NCI-H446 treated with DMSO at 0.1 percent for 48 hours (cell line): ENCODE measurements at regions not wholly inside any gene's neighbourhood (a gene's known extent, or its start where the extent isn't known, plus 50 kb on each side); places are given as distances from the start of the nearest gene placed in this dataset.
"Not testable (repeated sequence)": the region's sequence is repeated elsewhere in the genome, so short reads cannot be mapped to it uniquely, and the experiment has no call there.

Experiments
- DNase-seq: peaks from one replicate; lab custom pipeline; 2025; lab: John Stamatoyannopoulos, UW

- DNase-seq, result no peak
These were observed 543.6 kb upstream of the SOX11 start for GRCh38 chr2:5148392-5149085.

GRCh38 chr2:5150871-5151270 lies 541.3 kb upstream of the SOX11 start:
- no peak for DNase-seq

GRCh38 chr2:5164776-5165525 lies 527.2 kb upstream of the SOX11 start:
- no peak for DNase-seq

- DNase-seq, result no peak
These were observed 519.3 kb upstream of the SOX11 start for GRCh38 chr2:5172923-5173322.

DNA sequence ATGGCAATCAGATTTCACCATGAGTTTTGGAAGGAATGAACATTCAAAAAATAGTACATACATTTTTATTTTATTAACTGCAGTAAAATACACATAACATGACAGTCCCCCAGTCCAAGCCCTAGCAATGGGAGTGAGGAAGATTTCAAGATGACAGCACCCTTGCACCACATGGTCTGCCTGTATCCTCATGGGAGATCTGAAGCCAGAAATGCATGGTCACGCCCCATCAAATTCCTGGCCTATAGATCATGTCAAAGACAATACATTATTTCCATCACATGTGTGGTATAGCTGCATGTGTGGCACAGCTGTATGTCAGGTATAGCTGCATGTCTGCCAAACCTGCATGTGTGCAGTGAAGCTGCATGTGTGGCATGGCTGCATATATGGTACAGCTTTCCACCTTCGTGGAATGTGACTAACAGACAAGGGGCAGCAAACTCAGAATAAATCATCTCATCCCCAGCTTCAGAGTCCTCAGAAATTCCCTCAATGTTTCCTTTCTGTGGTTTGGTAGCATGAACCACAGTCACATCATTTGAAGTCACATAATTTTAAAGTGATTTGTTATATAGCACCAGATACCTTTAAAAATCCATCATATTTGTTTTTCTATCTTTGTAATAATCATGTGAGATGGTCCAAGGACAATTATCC lies 518.2 kb upstream of the SOX11 start:
- no peak for DNase-seq

GRCh38 chr2:5175231-5175630 lies 517.0 kb upstream of the SOX11 start:
- no peak for DNase-seq

DNA sequence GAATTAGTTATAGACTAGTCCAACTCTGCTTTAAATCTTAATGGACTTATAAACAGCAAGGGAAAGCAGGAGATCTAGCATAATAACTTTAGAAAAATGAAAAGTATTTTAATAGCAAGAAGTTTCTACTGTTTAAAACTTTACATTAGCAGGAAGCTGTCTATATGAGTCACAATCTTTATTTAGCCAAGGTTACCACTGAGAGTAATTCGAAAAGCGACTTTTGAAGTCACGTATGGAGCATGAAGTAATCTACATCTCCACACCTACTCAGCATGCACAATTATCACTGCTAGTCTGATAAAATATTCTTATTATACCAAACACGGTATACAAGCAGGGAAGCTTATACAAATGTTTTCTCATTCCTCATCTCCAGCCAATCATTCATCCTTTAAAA lies 515.4 kb upstream of the SOX11 start:
- no peak for DNase-seq

- no peak for DNase-seq
These were observed 509.2 kb upstream of the SOX11 start for GRCh38 chr2:5183031-5183430.

DNA sequence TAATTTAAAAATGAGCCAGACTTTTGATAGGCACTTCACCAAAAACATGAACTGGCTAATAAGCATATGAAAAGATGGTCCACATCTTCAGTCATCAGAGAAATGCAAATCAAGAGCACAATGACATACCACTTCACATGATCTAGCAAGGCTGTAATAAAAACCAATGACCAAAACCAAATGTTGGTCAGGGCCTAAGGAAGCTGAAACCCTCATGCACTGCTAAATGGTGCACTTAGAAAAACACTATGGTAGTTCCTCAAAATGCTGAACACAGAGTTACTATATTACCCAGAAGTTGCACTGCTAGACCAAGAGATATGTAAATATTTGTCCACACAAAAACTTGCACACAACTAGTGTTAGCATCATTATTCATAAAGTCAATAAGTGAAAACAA lies 504.9 kb upstream of the SOX11 start:
- DNase-seq, result no peak

DNA sequence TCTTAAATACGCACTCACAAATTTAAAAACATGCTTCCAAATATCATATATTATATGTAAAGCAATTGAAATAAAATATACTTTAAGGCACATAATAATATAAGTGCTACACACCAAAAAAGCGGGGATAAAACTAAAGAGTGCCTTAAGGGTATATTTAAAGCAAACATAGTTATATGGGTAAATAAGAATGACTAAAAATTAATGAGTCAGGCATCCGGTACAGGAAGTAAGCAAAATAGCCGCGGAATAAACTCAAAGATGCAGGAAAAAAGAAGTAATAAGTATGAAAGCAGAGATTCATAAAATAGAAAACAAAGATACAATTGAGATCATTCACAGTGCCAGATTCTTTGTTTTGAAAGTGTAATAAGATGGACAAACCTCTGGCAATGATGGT lies 503.5 kb upstream of the SOX11 start:
- DNase-seq, result no peak

GRCh38 chr2:5190023-5190422 lies 502.2 kb upstream of the SOX11 start:
- no peak for DNase-seq

DNA sequence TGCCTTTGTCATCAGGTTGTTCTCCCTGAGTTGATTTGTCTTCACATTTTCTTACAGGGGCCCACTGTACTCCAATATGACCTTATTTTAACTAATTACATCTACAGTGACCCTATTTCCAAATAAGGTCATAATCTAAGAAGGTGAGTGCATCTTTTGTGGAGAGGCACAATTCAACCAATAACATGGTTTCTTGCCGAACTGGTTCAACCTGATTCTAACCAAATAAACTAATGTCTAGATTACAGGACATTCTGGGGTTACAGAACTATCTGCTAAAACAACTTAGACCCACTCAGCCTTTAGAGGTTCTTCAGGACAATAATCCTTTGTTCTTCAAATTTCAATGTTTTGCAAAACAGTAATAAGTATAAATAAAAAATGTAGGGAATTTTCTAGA lies 496.5 kb upstream of the SOX11 start:
- no peak for DNase-seq

GRCh38 chr2:5203134-5203755 lies 488.9 kb upstream of the SOX11 start:
- DNase-seq, result no peak

DNA sequence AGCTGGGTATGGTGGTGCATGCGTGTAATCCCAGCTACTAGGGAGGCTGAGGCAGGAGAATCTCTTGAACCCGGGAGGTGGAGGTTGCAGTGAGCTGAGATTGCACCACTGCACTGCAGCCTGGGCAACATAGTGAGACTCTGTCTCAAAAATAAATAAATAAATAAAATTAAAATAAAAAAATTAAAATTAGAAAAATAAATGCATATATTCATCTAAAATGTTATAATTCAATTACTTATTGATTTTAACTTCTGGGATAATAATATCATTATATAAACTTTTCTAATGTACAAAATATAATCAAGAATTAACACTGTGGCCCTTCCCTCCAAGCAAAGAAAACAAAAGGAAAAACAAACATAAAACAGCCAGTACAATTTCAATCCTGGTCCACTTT lies 485.4 kb upstream of the SOX11 start:
- not testable (repeated sequence) for DNase-seq

DNA sequence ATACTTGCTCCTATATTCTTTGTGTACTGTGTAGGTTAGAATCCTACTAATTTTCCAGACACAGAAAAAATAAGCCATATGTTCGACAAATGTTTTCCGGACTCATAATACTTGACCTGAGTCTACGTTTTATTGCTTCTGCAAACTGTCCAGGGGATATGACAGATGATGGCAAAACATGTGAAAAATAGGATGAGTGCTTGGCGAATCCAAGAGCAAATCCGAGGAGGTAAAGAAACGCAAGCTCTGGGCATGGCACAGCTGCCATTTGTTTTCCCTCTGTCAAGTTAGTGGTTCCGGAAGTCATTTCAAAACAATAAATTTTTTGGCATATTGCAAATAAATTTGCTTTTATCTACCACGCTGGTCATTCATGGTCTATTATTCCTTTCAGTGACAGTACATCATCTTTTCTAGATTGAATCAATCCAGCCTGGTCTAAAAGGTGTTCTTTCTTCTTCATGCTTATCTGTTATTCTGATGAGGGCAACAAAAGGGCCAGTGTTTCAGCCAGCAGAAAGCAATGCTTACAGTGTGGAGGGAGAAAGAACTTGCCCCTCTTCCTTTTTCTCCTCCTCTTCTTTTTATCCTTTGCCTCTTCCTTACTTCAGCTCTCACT lies 476.1 kb upstream of the SOX11 start:
- no peak for DNase-seq

- DNase-seq, result no peak
These were observed 465.0 kb upstream of the SOX11 start for GRCh38 chr2:5227062-5227699.

GRCh38 chr2:5229574-5229973 lies 462.6 kb upstream of the SOX11 start:
- DNase-seq, result no peak

- DNase-seq, result no peak
These were observed 461.7 kb upstream of the SOX11 start for GRCh38 chr2:5230444-5230843.

GRCh38 chr2:5230855-5231254 lies 461.3 kb upstream of the SOX11 start:
- DNase-seq, result no peak

- DNase-seq, result no peak
These were observed 460.9 kb upstream of the SOX11 start for GRCh38 chr2:5231287-5231686.

DNA sequence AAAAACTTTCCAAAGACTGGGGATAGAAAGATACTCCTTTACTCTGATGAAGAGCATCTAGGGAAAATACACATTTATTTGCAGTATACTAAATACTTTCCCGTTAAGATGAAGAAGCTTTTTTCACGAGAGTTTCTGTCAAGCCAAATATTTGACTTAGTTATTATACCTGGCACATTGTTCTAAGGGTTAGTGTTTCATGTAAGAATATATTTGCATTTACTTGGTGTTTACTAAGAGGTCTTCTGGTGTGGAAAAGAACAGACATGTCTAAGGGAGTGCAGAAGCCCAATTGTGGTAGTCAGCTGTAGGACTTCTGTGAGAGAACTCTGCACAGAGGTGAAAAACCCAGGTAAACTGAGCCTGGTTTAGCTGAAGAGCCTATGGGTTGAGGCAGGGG lies 457.6 kb upstream of the SOX11 start:
- no peak for DNase-seq

- DNase-seq, result no peak
These were observed 456.5 kb upstream of the SOX11 start for GRCh38 chr2:5235701-5236100.
